Fibroblast of skin of back (primary cell): ENCODE measurements at regions not wholly inside any gene's neighbourhood (a gene's known extent, or its start where the extent isn't known, plus 50 kb on each side); places are given as distances from the start of the nearest gene placed in this dataset.

Source experiments
- DNase-seq: peaks from one replicate; pipeline ENCODE4 v3.0.0-alpha.2; 2013

GRCh38 chr3:43783987-43784639, 93.4 kb downstream of the ABHD5 start:
- DNase-seq = no peak

GRCh38 chr3:43784640-43785011, 93.9 kb downstream of the ABHD5 start:
- DNase-seq = no peak

- peak; percentile 85 for DNase-seq
These were observed 94.8 kb downstream of the ABHD5 start for GRCh38 chr3:43785551-43785950.

GRCh38 chr3:43786102-43786501, 95.4 kb downstream of the ABHD5 start:
- DNase-seq = no peak

GRCh38 chr3:43786526-43787305, 96.0 kb downstream of the ABHD5 start:
- no peak for DNase-seq

GRCh38 chr3:43787330-43787729, 96.6 kb downstream of the ABHD5 start:
- no peak for DNase-seq

- no peak for DNase-seq
These were observed 98.3 kb downstream of the ABHD5 start for GRCh38 chr3:43789028-43789427.

- DNase-seq = no peak
These were observed 99.3 kb downstream of the ABHD5 start for GRCh38 chr3:43790060-43790459.

GRCh38 chr3:43790476-43790875, 99.7 kb downstream of the ABHD5 start:
- no peak for DNase-seq

- DNase-seq = no peak
These were observed 100.5 kb downstream of the ABHD5 start for GRCh38 chr3:43791246-43791645.

- no peak for DNase-seq
These were observed 102.2 kb downstream of the ABHD5 start for GRCh38 chr3:43792904-43793303.

GRCh38 chr3:43793648-43794372, 103.1 kb downstream of the ABHD5 start:
- no peak for DNase-seq

- peak; percentile 75 for DNase-seq
These were observed 104.0 kb downstream of the ABHD5 start for GRCh38 chr3:43794776-43795175.

GRCh38 chr3:43795491-43795890, 104.8 kb downstream of the ABHD5 start:
- no peak for DNase-seq

- DNase-seq = peak; percentile 20
These were observed 105.4 kb downstream of the ABHD5 start for GRCh38 chr3:43796041-43796596.

GRCh38 chr3:43797794-43798193, 107.1 kb downstream of the ABHD5 start:
- DNase-seq = no peak

GRCh38 chr3:43810797-43811196, 120.1 kb downstream of the ABHD5 start:
- no peak for DNase-seq

GRCh38 chr3:43814461-43814860, 123.7 kb downstream of the ABHD5 start:
- no peak for DNase-seq

GRCh38 chr3:43816372-43816771, 125.6 kb downstream of the ABHD5 start:
- DNase-seq = no peak

- DNase-seq = no peak
These were observed 126.3 kb downstream of the ABHD5 start for GRCh38 chr3:43817064-43817463.

- no peak for DNase-seq
These were observed 127.1 kb downstream of the ABHD5 start for GRCh38 chr3:43817825-43818224.

GRCh38 chr3:43818229-43818628, 127.5 kb downstream of the ABHD5 start:
- DNase-seq = no peak

GRCh38 chr3:43838009-43838758, 147.4 kb downstream of the ABHD5 start:
- no peak for DNase-seq
